ENCODE measurements at regions not wholly inside any gene's neighbourhood (a gene's known extent, or its start where the extent isn't known, plus 50 kb on each side); places are given as distances from the start of the nearest gene placed in this dataset.
A peak's percentile ranks its signal among the peaks of the same experiment; 100 is the strongest.

- H4K91ac ChIP-seq (ENCODE audit: low read depth, low read length, poor library complexity), result no peak overlapping the region
- no peak overlapping the region for H2BK12ac ChIP-seq (ENCODE audit: low read length)
- H3K4me3 ChIP-seq (ENCODE audit: low read length in 2 of 2), result no peak overlapping the region
- no peak overlapping the region for H3K4ac ChIP-seq (ENCODE audit: low read length)
- no peaks in the 10 kb centered on the region for H3K79me1 ChIP-seq (ENCODE audit: low read depth, low read length)
- peaks cover 0 to 3% of the 10 kb centered on the region in 2 donors for H3K4me1 ChIP-seq (ENCODE audit: control insufficient read depth in 2 of 2, insufficient read depth in 1 of 2, low read depth in 1 of 2, low read length in 2 of 2)
- peaks cover 0 to 10% (median 0%) of the 10 kb centered on the region in 3 experiments for H3K27me3 ChIP-seq (ENCODE audit: control insufficient read depth in 3 of 3, insufficient read depth in 3 of 3, low read depth in 1 of 3, low read length in 3 of 3)
- DNase-seq (ENCODE audit: low spot score), result no peak
- H3K23ac ChIP-seq (ENCODE audit: low read depth, low read length, poor library complexity), result no peak overlapping the region
- no peak overlapping the region for H2BK5ac ChIP-seq (ENCODE audit: low read length)
- H3K27ac ChIP-seq (replicated peaks; ENCODE audit: low read length), result no peak overlapping the region
- H3K9me3 ChIP-seq (replicated peaks in 1 of 2; ENCODE audit: control insufficient read depth in 2 of 2, insufficient read depth in 1 of 2, low read depth in 1 of 2, low read length in 2 of 2), result no peaks in the 10 kb centered on the region
- H3K4me2 ChIP-seq (ENCODE audit: insufficient read depth, low read length, poor library complexity, severe bottlenecking), result no peak overlapping the region
- no peak overlapping the region for H3K18ac ChIP-seq (ENCODE audit: low read length)
- no peaks in the 10 kb centered on the region for H3K36me3 ChIP-seq (replicated peaks in 1 of 2; ENCODE audit: control insufficient read depth in 2 of 2, insufficient read depth in 2 of 2, low read length in 2 of 2)
- H4K8ac ChIP-seq (ENCODE audit: low read depth, low read length), result no peak overlapping the region
- H2AFZ ChIP-seq (ENCODE audit: low read length), result no peak overlapping the region
- no peak overlapping the region for H3K9ac ChIP-seq (ENCODE audit: low read depth, low read length, poor library complexity)
- no peak overlapping the region for H2AK5ac ChIP-seq (ENCODE audit: low read depth, low read length)
- whole genome bisulfite sequencing, 2 donors (ENCODE audit: extremely low coverage in 2 of 2, insufficient read length in 2 of 2, insufficient replicate concordance in 1 of 2), result no CpG with 5 or more reads among the region's 2 CpGs
- no peak overlapping the region for H2BK15ac ChIP-seq (ENCODE audit: low read length)
- H2BK120ac ChIP-seq (ENCODE audit: low read depth, low read length), result no peak overlapping the region
- no peak overlapping the region for H3K14ac ChIP-seq (ENCODE audit: low read length)
Observed at GRCh38 chr9:99398241-99398640, 176.2 kb downstream of the SEC61B start.

- Histone ChIP-seq H2AFZ (ENCODE audit: low read length) (no peak overlapping the region), H3K27ac (replicated peaks; ENCODE audit: low read length) (no peak overlapping the region), H3K9me3 (replicated peaks in 1 of 2; ENCODE audit: control insufficient read depth in 2 of 2, insufficient read depth in 1 of 2, low read depth in 1 of 2, low read length in 2 of 2) (no peaks in the 10 kb centered on the region), H2BK5ac (ENCODE audit: low read length) (no peak overlapping the region), H3K4me3 (ENCODE audit: low read length in 2 of 2) (no peak overlapping the region), H4K8ac (ENCODE audit: low read depth, low read length) (no peak overlapping the region), H3K14ac (ENCODE audit: low read length) (no peak overlapping the region), H3K4ac (ENCODE audit: low read length) (no peak overlapping the region), H2BK12ac (ENCODE audit: low read length) (no peak overlapping the region), H3K4me1 (ENCODE audit: control insufficient read depth in 2 of 2, insufficient read depth in 1 of 2, low read depth in 1 of 2, low read length in 2 of 2) (peaks cover 0 to 3% of the 10 kb centered on the region in 2 donors), H3K36me3 (replicated peaks in 1 of 2; ENCODE audit: control insufficient read depth in 2 of 2, insufficient read depth in 2 of 2, low read length in 2 of 2) (no peaks in the 10 kb centered on the region), H3K23ac (ENCODE audit: low read depth, low read length, poor library complexity) (no peak overlapping the region), H2AK5ac (ENCODE audit: low read depth, low read length) (no peak overlapping the region), H3K18ac (ENCODE audit: low read length) (no peak overlapping the region), H3K4me2 (ENCODE audit: insufficient read depth, low read length, poor library complexity, severe bottlenecking) (no peak overlapping the region), H3K79me1 (ENCODE audit: low read depth, low read length) (no peaks in the 10 kb centered on the region), H2BK15ac (ENCODE audit: low read length) (no peak overlapping the region), H3K9ac (ENCODE audit: low read depth, low read length, poor library complexity) (no peak overlapping the region), H3K27me3 (ENCODE audit: control insufficient read depth in 3 of 3, insufficient read depth in 3 of 3, low read depth in 1 of 3, low read length in 3 of 3) (peaks cover 0 to 10% (median 0%) of the 10 kb centered on the region in 3 experiments), H4K91ac (ENCODE audit: low read depth, low read length, poor library complexity) (no peak overlapping the region), H2BK120ac (ENCODE audit: low read depth, low read length) (no peak overlapping the region)
- DNase-seq (ENCODE audit: low spot score), result no peak
- WGBS, 2 donors (ENCODE audit: extremely low coverage in 2 of 2, insufficient read length in 2 of 2, insufficient replicate concordance in 1 of 2), result no CpG with 5 or more reads among the region's 5 CpGs
Observed at GRCh38 chr9:99399474-99399873, 177.4 kb downstream of the SEC61B start.

- no CpG with 5 or more reads among the region's 5 CpGs for WGBS, 2 donors (ENCODE audit: extremely low coverage in 2 of 2, insufficient read length in 2 of 2, insufficient replicate concordance in 1 of 2)
- no peaks in the 10 kb centered on the region for H3K9me3 ChIP-seq (replicated peaks in 1 of 2; ENCODE audit: control insufficient read depth in 2 of 2, insufficient read depth in 1 of 2, low read depth in 1 of 2, low read length in 2 of 2)
- no peak overlapping the region for H3K27ac ChIP-seq (replicated peaks; ENCODE audit: low read length)
- no peak overlapping the region for H3K4ac ChIP-seq (ENCODE audit: low read length)
- H3K4me2 ChIP-seq (ENCODE audit: insufficient read depth, low read length, poor library complexity, severe bottlenecking), result no peak overlapping the region
- peak overlapping the region; percentile 63 for H3K18ac ChIP-seq (ENCODE audit: low read length)
- H3K23ac ChIP-seq (ENCODE audit: low read depth, low read length, poor library complexity), result no peak overlapping the region
- H2BK5ac ChIP-seq (ENCODE audit: low read length), result no peak overlapping the region
- no peak overlapping the region for H4K8ac ChIP-seq (ENCODE audit: low read depth, low read length)
- H2BK12ac ChIP-seq (ENCODE audit: low read length), result no peak overlapping the region
- H3K4me3 ChIP-seq (ENCODE audit: low read length in 2 of 2), result no peak overlapping the region
- no peak overlapping the region for H2BK15ac ChIP-seq (ENCODE audit: low read length)
- no peak overlapping the region for H2AFZ ChIP-seq (ENCODE audit: low read length)
- H4K91ac ChIP-seq (ENCODE audit: low read depth, low read length, poor library complexity), result no peak overlapping the region
- H3K9ac ChIP-seq (ENCODE audit: low read depth, low read length, poor library complexity), result no peak overlapping the region
- H3K27me3 ChIP-seq (ENCODE audit: control insufficient read depth in 3 of 3, insufficient read depth in 3 of 3, low read depth in 1 of 3, low read length in 3 of 3), result peaks cover 0 to 10% (median 0%) of the 10 kb centered on the region in 3 experiments
- H3K4me1 ChIP-seq (ENCODE audit: control insufficient read depth in 2 of 2, insufficient read depth in 1 of 2, low read depth in 1 of 2, low read length in 2 of 2), result peaks cover 0 to 3% of the 10 kb centered on the region in 2 donors
- no peak overlapping the region for H3K14ac ChIP-seq (ENCODE audit: low read length)
- DNase-seq (ENCODE audit: low spot score), result no peak
- no peak overlapping the region for H2AK5ac ChIP-seq (ENCODE audit: low read depth, low read length)
- H2BK120ac ChIP-seq (ENCODE audit: low read depth, low read length), result no peak overlapping the region
- H3K36me3 ChIP-seq (replicated peaks in 1 of 2; ENCODE audit: control insufficient read depth in 2 of 2, insufficient read depth in 2 of 2, low read length in 2 of 2), result no peaks in the 10 kb centered on the region
- H3K79me1 ChIP-seq (ENCODE audit: low read depth, low read length), result no peaks in the 10 kb centered on the region
Observed at GRCh38 chr9:99400184-99400731, 178.2 kb downstream of the SEC61B start.

- no peak overlapping the region for H4K91ac ChIP-seq (ENCODE audit: low read depth, low read length, poor library complexity)
- H2BK12ac ChIP-seq (ENCODE audit: low read length), result no peak overlapping the region
- H3K27ac ChIP-seq (replicated peaks; ENCODE audit: low read length), result no peak overlapping the region
- H3K79me1 ChIP-seq (ENCODE audit: low read depth, low read length), result no peaks in the 10 kb centered on the region
- H2BK120ac ChIP-seq (ENCODE audit: low read depth, low read length), result no peak overlapping the region
- no peak overlapping the region for H3K4me2 ChIP-seq (ENCODE audit: insufficient read depth, low read length, poor library complexity, severe bottlenecking)
- no peak overlapping the region for H2BK5ac ChIP-seq (ENCODE audit: low read length)
- no peak overlapping the region for H2AK5ac ChIP-seq (ENCODE audit: low read depth, low read length)
- H3K14ac ChIP-seq (ENCODE audit: low read length), result no peak overlapping the region
- no peak overlapping the region for H3K9ac ChIP-seq (ENCODE audit: low read depth, low read length, poor library complexity)
- peaks cover 0 to 10% (median 0%) of the 10 kb centered on the region in 3 experiments for H3K27me3 ChIP-seq (ENCODE audit: control insufficient read depth in 3 of 3, insufficient read depth in 3 of 3, low read depth in 1 of 3, low read length in 3 of 3)
- H3K4me1 ChIP-seq (ENCODE audit: control insufficient read depth in 2 of 2, insufficient read depth in 1 of 2, low read depth in 1 of 2, low read length in 2 of 2), result peaks cover 0 to 3% of the 10 kb centered on the region in 2 donors
- no peak overlapping the region for H3K4ac ChIP-seq (ENCODE audit: low read length)
- H3K36me3 ChIP-seq (replicated peaks in 1 of 2; ENCODE audit: control insufficient read depth in 2 of 2, insufficient read depth in 2 of 2, low read length in 2 of 2), result no peaks in the 10 kb centered on the region
- H2AFZ ChIP-seq (ENCODE audit: low read length), result no peak overlapping the region
- no peak overlapping the region for H3K23ac ChIP-seq (ENCODE audit: low read depth, low read length, poor library complexity)
- no peak overlapping the region for H3K18ac ChIP-seq (ENCODE audit: low read length)
- H3K9me3 ChIP-seq (replicated peaks in 1 of 2; ENCODE audit: control insufficient read depth in 2 of 2, insufficient read depth in 1 of 2, low read depth in 1 of 2, low read length in 2 of 2), result no peaks in the 10 kb centered on the region
- no CpG with 5 or more reads among the region's 3 CpGs for WGBS, 2 donors (ENCODE audit: extremely low coverage in 2 of 2, insufficient read length in 2 of 2, insufficient replicate concordance in 1 of 2)
- DNase-seq (ENCODE audit: low spot score), result no peak
- H4K8ac ChIP-seq (ENCODE audit: low read depth, low read length), result no peak overlapping the region
- H2BK15ac ChIP-seq (ENCODE audit: low read length), result no peak overlapping the region
- no peak overlapping the region for H3K4me3 ChIP-seq (ENCODE audit: low read length in 2 of 2)
Observed at GRCh38 chr9:99401680-99402504, 179.8 kb downstream of the SEC61B start.

All from neuronal stem cell (in vitro differentiated cells).